ENCODE measurements at regions not wholly inside any gene's neighbourhood (a gene's known extent, or its start where the extent isn't known, plus 50 kb on each side); places are given as distances from the start of the nearest gene placed in this dataset.

- no peak for TF ChIP-seq MYC (IDR thresholded peaks at IDR 0.05; ENCODE audit: low read depth, low read length)
- TF ChIP-seq EZH2 (IDR thresholded peaks at IDR 0.05; ENCODE audit: borderline replicate concordance, low read depth, low read length, severe bottlenecking): no peak
- TF ChIP-seq CTCF (IDR thresholded peaks at IDR 0.05; ENCODE audit: extremely low read depth in 1 of 2, insufficient read depth in 1 of 2, low read depth in 1 of 2, low read length in 2 of 2): no peak
- no peak for TF ChIP-seq POLR2AphosphoS5 (IDR thresholded peaks at IDR 0.05; ENCODE audit: insufficient read depth, low read depth, low read length)
- TF ChIP-seq POLR2A (IDR thresholded peaks at IDR 0.05; ENCODE audit: low read depth, low read length): no peak
- no peak for TF ChIP-seq MAX (IDR thresholded peaks at IDR 0.05; ENCODE audit: insufficient read depth, insufficient read length)
- TF ChIP-seq FOS (IDR thresholded peaks at IDR 0.05; ENCODE audit: borderline replicate concordance, insufficient read depth, low read length): no peak
Observed at GRCh38 chr3:177942911-177943310, 593.3 kb upstream of the KCNMB2 start.
